ENCODE measurements at regions not wholly inside any gene's neighbourhood (a gene's known extent, or its start where the extent isn't known, plus 50 kb on each side); places are given as distances from the start of the nearest gene placed in this dataset.

GRCh38 chr2:163353551-163353950, 382.3 kb downstream of the FIGN start:
- TF ChIP-seq CTCF (conservative IDR thresholded peaks at IDR 0.05; ENCODE audit: low read length) (no peak), EZH2phosphoT487 (IDR thresholded peaks at IDR 0.05; ENCODE audit: borderline replicate concordance) (no peak)
